UCSD-AML1 (cell line): ENCODE measurements at regions not wholly inside any gene's neighbourhood (a gene's known extent, or its start where the extent isn't known, plus 50 kb on each side); places are given as distances from the start of the nearest gene placed in this dataset.

ENCODE experiments used
- DNase-seq: peaks from one replicate; lab custom pipeline; 2025; ENCODE audit not compliant: unreplicated experiment; lab: John Stamatoyannopoulos, UW

GRCh38 chr15:98513428-98513986 is 134.8 kb upstream of the IGF1R start:
- DNase-seq, result no peak

- no peak for DNase-seq
Observed at GRCh38 chr15:98514034-98514622, 134.2 kb upstream of the IGF1R start.

- DNase-seq, result peak; percentile 34
Observed at GRCh38 chr15:98518823-98519561, 129.3 kb upstream of the IGF1R start.

GRCh38 chr15:98519767-98520550 is 128.4 kb upstream of the IGF1R start:
- no peak for DNase-seq

GRCh38 chr15:98522127-98522526 is 126.2 kb upstream of the IGF1R start:
- DNase-seq, result no peak

GRCh38 chr15:98523912-98524662 is 124.3 kb upstream of the IGF1R start:
- no peak for DNase-seq

- no peak for DNase-seq
Observed at GRCh38 chr15:98524838-98525660, 123.3 kb upstream of the IGF1R start.

GRCh38 chr15:98525661-98526001 is 122.7 kb upstream of the IGF1R start:
- DNase-seq, result no peak

- DNase-seq, result no peak
Observed at GRCh38 chr15:98526094-98526493, 122.2 kb upstream of the IGF1R start.

- DNase-seq, result no peak
Observed at GRCh38 chr15:98528046-98528725, 120.2 kb upstream of the IGF1R start.

GRCh38 chr15:98529205-98530145 is 118.9 kb upstream of the IGF1R start:
- no peak for DNase-seq

GRCh38 chr15:98530570-98530969 is 117.8 kb upstream of the IGF1R start:
- no peak for DNase-seq

- DNase-seq, result no peak
Observed at GRCh38 chr15:98532063-98532462, 116.3 kb upstream of the IGF1R start.

- DNase-seq, result no peak
Observed at GRCh38 chr15:98536976-98537375, 111.4 kb upstream of the IGF1R start.

GRCh38 chr15:98537516-98538060 is 110.8 kb upstream of the IGF1R start:
- DNase-seq, result no peak

GRCh38 chr15:98541519-98541918 is 106.8 kb upstream of the IGF1R start:
- no peak for DNase-seq

GRCh38 chr15:98543237-98543636 is 105.1 kb upstream of the IGF1R start:
- DNase-seq, result no peak

GRCh38 chr15:98546329-98546728 is 102.0 kb upstream of the IGF1R start:
- DNase-seq, result no peak
